ENCODE measurements at regions not wholly inside any gene's neighbourhood (a gene's known extent, or its start where the extent isn't known, plus 50 kb on each side); places are given as distances from the start of the nearest gene placed in this dataset.

- DNase-seq (ENCODE audit: low read depth in 2 of 2), result no peak
Measured at GRCh38 chr13:61030445-61030844, 385.2 kb downstream of the PCDH20 start.

GRCh38 chr13:61029064-61029463, 386.6 kb downstream of the PCDH20 start:
- no peak for DNase-seq (ENCODE audit: low read depth in 2 of 2)

- DNase-seq (ENCODE audit: low read depth in 2 of 2), result no peak
Measured at GRCh38 chr13:61024046-61024445, 391.6 kb downstream of the PCDH20 start.

GRCh38 chr13:61021838-61022237, 393.8 kb downstream of the PCDH20 start:
- DNase-seq (ENCODE audit: low read depth in 2 of 2), result no peak

- DNase-seq (ENCODE audit: low read depth in 2 of 2), result no peak
Measured at GRCh38 chr13:61013796-61014195, 401.9 kb downstream of the PCDH20 start.

- DNase-seq (ENCODE audit: low read depth in 2 of 2), result no peak
Measured at GRCh38 chr13:61010358-61010757, 405.3 kb downstream of the PCDH20 start.

- DNase-seq (ENCODE audit: low read depth in 2 of 2), result no peak
Measured at GRCh38 chr13:61002686-61003085, 413.0 kb downstream of the PCDH20 start.

GRCh38 chr13:60990032-60990733, 425.5 kb downstream of the PCDH20 start:
- DNase-seq (ENCODE audit: low read depth in 2 of 2), result no peak

GRCh38 chr13:60986301-60986700, 429.3 kb downstream of the PCDH20 start:
- no peak for DNase-seq (ENCODE audit: low read depth in 2 of 2)

GRCh38 chr13:60981407-60981806, 434.2 kb downstream of the PCDH20 start:
- DNase-seq (ENCODE audit: low read depth in 2 of 2), result no peak

GRCh38 chr13:60976367-60976766, 439.3 kb downstream of the PCDH20 start:
- no peak for DNase-seq (ENCODE audit: low read depth in 2 of 2)

GRCh38 chr13:60974296-60974695, 441.4 kb downstream of the PCDH20 start:
- DNase-seq (ENCODE audit: low read depth in 2 of 2), result no peak

GRCh38 chr13:60973529-60973928, 442.1 kb downstream of the PCDH20 start:
- DNase-seq (ENCODE audit: low read depth in 2 of 2), result no peak

GRCh38 chr13:60970736-60971135, 444.9 kb downstream of the PCDH20 start:
- no peak for DNase-seq (ENCODE audit: low read depth in 2 of 2)

- DNase-seq (ENCODE audit: low read depth in 2 of 2), result no peak
Measured at GRCh38 chr13:60969656-60970055, 446.0 kb downstream of the PCDH20 start.

- DNase-seq (ENCODE audit: low read depth in 2 of 2), result no peak
Measured at GRCh38 chr13:60959427-60959826, 456.2 kb downstream of the PCDH20 start.

- no peak for DNase-seq (ENCODE audit: low read depth in 2 of 2)
Measured at GRCh38 chr13:60957816-60958215, 457.8 kb downstream of the PCDH20 start.

- no peak for DNase-seq (ENCODE audit: low read depth in 2 of 2)
Measured at GRCh38 chr13:60945396-60945795, 470.3 kb downstream of the PCDH20 start.

GRCh38 chr13:60944863-60945262, 470.8 kb downstream of the PCDH20 start:
- DNase-seq (ENCODE audit: low read depth in 2 of 2), result no peak

- no peak for DNase-seq (ENCODE audit: low read depth in 2 of 2)
Measured at GRCh38 chr13:60944016-60944415, 471.6 kb downstream of the PCDH20 start.

GRCh38 chr13:60936281-60936680, 479.4 kb downstream of the PCDH20 start:
- no peak for DNase-seq (ENCODE audit: low read depth in 2 of 2)

GRCh38 chr13:60933638-60934037, 482.0 kb downstream of the PCDH20 start:
- no peak for DNase-seq (ENCODE audit: low read depth in 2 of 2)

GRCh38 chr13:60931858-60932546, 483.6 kb downstream of the PCDH20 start:
- no peak for DNase-seq (ENCODE audit: low read depth in 2 of 2)

GRCh38 chr13:60925686-60926085, 490.0 kb downstream of the PCDH20 start:
- no peak for DNase-seq (ENCODE audit: low read depth in 2 of 2)

All from stimulated activated CD4-positive, alpha-beta T cell treated with anti-CD3 and anti-CD28 coated beads, Interleukin-4, amount 100 ng/mL, for 48 hours (primary cell).